Transverse colon (tissue), 4 donors: ENCODE measurements at regions not wholly inside any gene's neighbourhood (a gene's known extent, or its start where the extent isn't known, plus 50 kb on each side); places are given as distances from the start of the nearest gene placed in this dataset.

Experiments used
- DNase-seq: peaks from one replicate; pipeline ENCODE4 v3.0.0-alpha.2; 2019
- H3K27ac ChIP-seq, 4 donors: fragments of 200-600 bp; sonication (generic); 2 replicates each; pipeline ENCODE4 v1.5.1; 2016 to 2018; ENCODE audit warnings: inconsistent platforms in 4 of 4
- H3K27me3 ChIP-seq: fragments of 200-600 bp; sonication (generic); 2 replicates; pipeline ENCODE4 v1.5.1; 2017; ENCODE audit warnings: inconsistent platforms
- H3K36me3 ChIP-seq, 4 donors: fragments of 200-600 bp; sonication (generic); 2 replicates each; pipeline ENCODE4 v1.5.1; 2017 to 2019; ENCODE audit warnings: inconsistent platforms in 4 of 4
- H3K4me1 ChIP-seq, 4 donors: fragments of 200-600 bp; sonication (generic); 2 replicates each; pipeline ENCODE4 v1.5.1; 2017 to 2020; ENCODE audit warnings: inconsistent platforms in 4 of 4
- H3K4me3 ChIP-seq, 4 donors: fragments of 200-600 bp; sonication (generic); 1 replicate in 1 of 4; 2 replicates in 3 of 4; pipeline versions ENCODE4 v1.5.1 to v1.6.1; 2017 to 2019; ENCODE audit warnings: inconsistent platforms in 4 of 4
- H3K9me3 ChIP-seq, 2 donors: fragments of 200-600 bp; sonication (generic); 2 replicates each; pipeline ENCODE4 v1.5.1; 2017 to 2019; ENCODE audit warnings: inconsistent platforms in 2 of 2
- CTCF ChIP-seq, 5 experiments: fragments of 200-600 bp in 3 of 5; fragments of 450-650 bp in 2 of 5; sonication (generic) in 3 of 5; IDR thresholded peaks; 1 replicate in 2 of 5; 2 replicates in 3 of 5; pipeline ENCODE4 v1.5.1; 2016 to 2017; ENCODE audit warnings: antibody characterized with exemption in 5 of 5, inconsistent platforms in 3 of 5, mild to moderate bottlenecking in 2 of 5, moderate library complexity in 1 of 5
- EP300 ChIP-seq: sonication (generic); formaldehyde crosslinking; IDR thresholded peaks from one replicate; pipeline ENCODE4 v1.6.1; 2017; ENCODE audit warnings: antibody characterized with exemption, low read depth
- POLR2A ChIP-seq: fragments of 450-650 bp; IDR thresholded peaks from one replicate; pipeline ENCODE4 v1.6.1; 2016; ENCODE audit warnings: antibody characterized with exemption, mild to moderate bottlenecking, moderate library complexity
- POLR2AphosphoS5 ChIP-seq, 3 donors: sonication (generic); formaldehyde crosslinking; IDR thresholded peaks; one replicate each; pipeline ENCODE4 v1.6.1; 2016; ENCODE audit warnings: antibody characterized with exemption in 3 of 3
- WGBS, 2 donors: methylation state at CpG; one replicate each; pipeline ENCODE4 v1.1.5; 2018; ENCODE audit warnings: low coverage in 1 of 2; 5-methylcytosine and 5-hydroxymethylcytosine counted together
- in situ Hi-C, 4 donors: fragments of 200-750 bp; cut with MboI; loops; one replicate each; pipeline versions ENCODE4 v1.15.0 to v1.15.1; 2017; ENCODE audit warnings: low sequenced_read_pairs in 3 of 4, low pct_ligation_motif_present in 1 of 4, low pct_unique_long_range_greater_than_20kb in 1 of 4
- intact Hi-C: fragments of 100-400 bp; cut with DNase I; formaldehyde crosslinking; loops from one replicate; pipeline ENCODE4 v1.15.1; 2023; ENCODE audit warnings: low total_unique reads

GRCh38 chr18:51391731-51392130 lies 194.2 kb upstream of the MEX3C start:
- Histone ChIP-seq H3K36me3 (no peaks in the 10 kb centered on the region), H3K4me1 (no peaks in the 10 kb centered on the region), H3K9me3 (no peaks in the 10 kb centered on the region), H3K4me3 (no peak overlapping the region), H3K27ac (no peak overlapping the region), H3K27me3 (no peaks in the 10 kb centered on the region)
- TF ChIP-seq EP300 (no peak), CTCF (IDR thresholded peaks at IDR 0.05) (no peak), POLR2AphosphoS5 (IDR thresholded peaks at IDR 0.05) (no peak), POLR2A (no peak)
- intact Hi-C loops (no loop called here), in situ Hi-C loops (loop anchor here (25.0 kb wide), 1 partner anchor 279 kb away; no protein-coding TSS in a partner anchor)
- DNase-seq = no peak
- 76 to 91% methylated on average over 4 to 5 of the region's 5 CpGs for WGBS, 2 donors

GRCh38 chr18:51397347-51397962 lies 200.0 kb upstream of the MEX3C start:
- in situ Hi-C loops = loop anchor here (25.0 kb wide), 1 partner anchor 285 kb away; no protein-coding TSS in a partner anchor
- H3K9me3 ChIP-seq = no peaks in the 10 kb centered on the region

GRCh38 chr18:51398104-51398503 lies 200.6 kb upstream of the MEX3C start:
- intact Hi-C loops (no loop called here), in situ Hi-C loops (loop anchor here (25.0 kb wide), 1 partner anchor 286 kb away; no protein-coding TSS in a partner anchor)
- TF ChIP-seq CTCF (IDR thresholded peaks at IDR 0.05) = no peak
- no peak for TF ChIP-seq EP300
- TF ChIP-seq POLR2AphosphoS5 (IDR thresholded peaks at IDR 0.05) = no peak
- no peak for TF ChIP-seq POLR2A
- Histone ChIP-seq H3K4me3 (no peak overlapping the region), H3K9me3 (no peaks in the 10 kb centered on the region), H3K4me1 (no peaks in the 10 kb centered on the region), H3K27ac (no peak overlapping the region), H3K36me3 (no peaks in the 10 kb centered on the region), H3K27me3 (no peaks in the 10 kb centered on the region)
- 67 to 96% methylated on average over 1 of the region's 1 CpG for WGBS, 2 donors
- DNase-seq = no peak

More at GRCh38 chr18:51397347-51397962, 200.0 kb upstream of the MEX3C start:
- Histone ChIP-seq H3K4me1 (no peaks in the 10 kb centered on the region), H3K36me3 (no peaks in the 10 kb centered on the region), H3K27me3 (no peaks in the 10 kb centered on the region), H3K27ac (no peak overlapping the region), H3K4me3 (no peak overlapping the region)
- DNase-seq = no peak
- no peak for TF ChIP-seq EP300
- no peak for TF ChIP-seq POLR2AphosphoS5 (IDR thresholded peaks at IDR 0.05)
- TF ChIP-seq CTCF (IDR thresholded peaks at IDR 0.05) = no peak
- no peak for TF ChIP-seq POLR2A
- intact Hi-C loops = no loop called here
- WGBS, 2 donors = 50 to 66% methylated on average over 2 to 4 of the region's 4 CpGs

- Histone ChIP-seq H3K4me3 (no peak overlapping the region), H3K36me3 (no peaks in the 10 kb centered on the region), H3K27me3 (no peaks in the 10 kb centered on the region), H3K27ac (no peak overlapping the region), H3K9me3 (no peaks in the 10 kb centered on the region), H3K4me1 (no peaks in the 10 kb centered on the region)
- in situ Hi-C loops (loop anchor here (25.0 kb wide), 1 partner anchor 287 kb away; no protein-coding TSS in a partner anchor), intact Hi-C loops (no loop called here)
- WGBS, 2 donors = 87 to 91% methylated on average over 9 to 11 of the region's 11 CpGs
- DNase-seq = no peak
- TF ChIP-seq EP300 (no peak), CTCF (IDR thresholded peaks at IDR 0.05) (no peak), POLR2A (no peak), POLR2AphosphoS5 (IDR thresholded peaks at IDR 0.05) (no peak)
These were observed 202.1 kb upstream of the MEX3C start for GRCh38 chr18:51399491-51400122.
